HL-60/S4 treated with phorbol 12-myristate 13-acetate at 8.2 ng/mL for 4 days and 3 days (cell line): ENCODE measurements at regions not wholly inside any gene's neighbourhood (a gene's known extent, or its start where the extent isn't known, plus 50 kb on each side); places are given as distances from the start of the nearest gene placed in this dataset.
"Not testable (repeated sequence)": the region's sequence is repeated elsewhere in the genome, so short reads cannot be mapped to it uniquely, and the experiment has no call there.

Experiments
- in situ Hi-C: fragments of 300-500 bp; cut with MboI; formaldehyde crosslinking; loops from 2 replicates; pipeline ENCODE4 v1.15.0; 2022; ENCODE audit warnings: low sequenced_read_pairs

DNA sequence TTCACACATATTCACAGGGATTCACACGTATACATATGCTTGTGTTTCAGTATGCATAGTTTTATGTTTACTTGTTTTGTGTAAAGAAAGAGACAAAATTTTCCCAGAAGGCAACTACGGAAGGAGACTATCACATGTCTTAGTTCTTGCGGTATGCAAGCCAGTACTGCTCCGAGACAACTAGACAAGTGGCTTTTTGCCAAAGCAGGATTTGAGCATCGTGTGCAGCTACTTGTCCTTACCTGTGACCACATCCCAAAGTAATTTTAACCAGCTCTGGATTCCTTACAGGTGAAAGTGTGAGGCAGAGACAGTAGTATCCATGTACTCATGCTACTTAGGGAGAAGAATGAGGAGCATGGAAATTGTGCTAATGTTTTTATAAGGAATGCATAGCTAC lies 591.4 kb upstream of the NR2F2 start:
- in situ Hi-C loops, result no loop called here

DNA sequence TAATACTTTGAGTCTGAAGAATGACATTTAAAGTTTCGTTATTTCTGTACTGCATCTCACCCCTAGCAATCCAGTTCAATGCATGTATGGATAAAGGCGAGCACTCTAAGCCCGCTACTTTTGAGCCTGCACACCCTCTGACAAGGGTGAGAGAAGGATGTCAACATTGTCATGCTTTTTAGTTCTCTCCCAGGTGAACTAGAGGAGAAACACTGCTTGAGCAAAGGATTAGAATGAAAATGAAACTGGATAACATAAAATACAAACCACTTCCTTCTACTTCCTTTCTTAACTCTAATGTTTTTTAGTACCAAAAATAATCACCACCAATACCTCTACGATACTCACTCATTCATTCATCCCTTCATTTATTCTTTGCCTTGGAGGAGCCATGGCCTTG lies 588.7 kb upstream of the NR2F2 start:
- in situ Hi-C loops, result no loop called here

DNA sequence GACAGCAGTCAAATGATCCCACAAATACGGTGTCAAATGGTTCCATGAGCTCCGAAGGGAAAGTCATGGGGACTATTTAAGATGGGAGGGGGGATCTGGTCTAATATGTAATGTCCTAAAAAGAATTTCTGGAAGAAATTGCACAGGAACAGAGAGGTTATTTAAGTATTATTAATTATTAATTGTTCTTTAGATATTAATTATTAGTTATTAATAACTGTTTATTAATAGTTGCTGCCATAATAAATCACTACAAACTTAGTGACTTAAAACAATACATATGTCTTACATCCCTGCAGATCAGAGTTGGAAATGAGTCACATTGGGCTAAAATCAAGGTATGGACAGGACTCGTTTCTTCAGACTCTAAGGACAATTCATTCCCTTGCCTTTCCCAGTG lies 588.2 kb upstream of the NR2F2 start:
- in situ Hi-C loops, result no loop called here

DNA sequence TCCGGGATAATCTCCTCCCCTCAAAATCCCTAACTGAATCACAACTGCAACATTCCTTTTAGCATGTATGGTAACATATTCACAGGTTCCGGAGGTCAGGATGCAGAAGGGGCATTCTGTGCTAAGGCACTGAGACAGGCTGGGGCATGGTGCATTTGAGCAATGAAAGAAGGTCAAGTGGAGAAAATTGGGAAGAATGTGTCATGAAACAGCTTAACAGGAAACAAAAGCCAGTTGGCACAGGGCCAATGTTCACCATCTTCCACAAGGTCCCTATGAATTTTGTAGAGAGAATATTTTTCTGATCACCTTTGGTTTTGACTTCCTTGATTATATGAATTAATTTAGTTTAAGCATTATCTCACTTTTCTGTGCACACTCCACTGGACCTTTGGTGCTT lies 587.7 kb upstream of the NR2F2 start:
- in situ Hi-C loops, result no loop called here

DNA sequence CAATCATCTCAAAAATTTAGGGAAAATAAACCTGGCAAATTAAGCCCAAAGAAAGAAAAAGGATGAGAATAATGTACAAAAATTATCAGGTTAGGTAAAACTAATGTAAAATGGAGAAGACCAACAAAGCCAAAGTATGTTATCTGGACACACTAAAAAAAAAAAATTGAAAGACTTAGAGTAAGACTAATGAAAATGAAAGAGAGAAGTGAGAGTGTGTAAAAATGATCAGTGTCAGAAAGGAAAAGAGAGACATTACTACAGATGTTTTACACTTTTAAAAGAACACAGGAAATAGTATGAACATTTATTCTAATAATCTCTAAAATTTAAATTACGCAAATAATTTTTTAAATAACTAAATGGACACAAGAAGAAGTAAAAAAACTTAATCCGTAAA lies 573.3 kb upstream of the NR2F2 start:
- in situ Hi-C loops, result no loop called here

DNA sequence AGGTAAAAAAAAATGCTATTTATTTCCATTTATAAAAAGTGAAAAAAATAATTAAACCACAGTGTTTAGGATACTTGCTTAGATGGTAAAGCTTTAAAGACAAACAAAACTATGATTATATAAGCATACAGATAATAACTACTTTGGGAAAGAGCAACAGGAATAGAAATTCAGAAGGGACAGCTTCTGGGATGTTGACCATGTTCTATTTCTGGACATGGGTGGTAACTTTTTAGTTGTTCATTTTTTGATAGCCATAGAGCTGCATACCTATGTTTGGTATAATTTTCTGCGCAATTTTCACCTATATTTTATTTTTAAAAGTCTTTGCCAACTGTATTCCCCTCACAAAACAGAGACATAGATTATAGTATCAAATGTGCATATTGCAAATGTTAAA lies 572.0 kb upstream of the NR2F2 start:
- in situ Hi-C loops, result no loop called here

DNA sequence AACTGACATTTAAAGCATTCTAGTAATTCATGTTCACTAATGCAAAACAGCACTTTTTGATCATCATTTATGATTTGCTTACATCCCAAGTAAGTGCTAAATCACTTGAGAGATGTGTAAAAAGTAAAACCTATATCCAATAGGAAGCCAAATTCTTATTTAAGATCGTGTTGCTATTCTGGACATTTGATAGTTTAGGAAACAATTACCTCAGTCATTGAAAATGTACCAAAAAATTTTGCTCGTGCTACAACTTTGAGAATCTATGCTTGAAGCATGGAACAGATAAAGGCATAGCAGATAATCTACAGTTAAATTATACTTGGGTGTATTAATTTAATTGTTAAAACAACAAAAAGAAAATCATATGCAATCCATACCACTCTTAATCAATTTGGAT lies 571.6 kb upstream of the NR2F2 start:
- in situ Hi-C loops, result no loop called here

DNA sequence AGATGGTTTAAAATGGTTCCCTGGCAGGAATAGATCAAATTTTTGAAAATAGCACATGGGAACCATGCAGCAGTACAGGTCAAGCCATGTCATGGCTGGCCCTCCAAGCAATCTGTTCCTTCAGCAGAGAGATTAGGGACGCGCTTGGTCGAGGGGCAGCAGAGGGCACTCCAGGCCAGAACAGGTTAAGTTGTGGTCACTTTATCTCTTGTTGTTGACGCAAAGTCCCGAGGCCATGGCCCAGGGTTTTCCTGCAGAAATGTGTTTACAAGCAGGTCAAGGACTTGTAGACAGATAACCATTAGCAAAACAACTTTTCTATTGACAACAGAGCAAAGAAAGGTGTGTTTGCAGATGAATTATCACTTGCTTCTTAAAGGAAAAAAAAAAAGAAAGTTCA lies 570.0 kb upstream of the NR2F2 start:
- in situ Hi-C loops, result no loop called here

DNA sequence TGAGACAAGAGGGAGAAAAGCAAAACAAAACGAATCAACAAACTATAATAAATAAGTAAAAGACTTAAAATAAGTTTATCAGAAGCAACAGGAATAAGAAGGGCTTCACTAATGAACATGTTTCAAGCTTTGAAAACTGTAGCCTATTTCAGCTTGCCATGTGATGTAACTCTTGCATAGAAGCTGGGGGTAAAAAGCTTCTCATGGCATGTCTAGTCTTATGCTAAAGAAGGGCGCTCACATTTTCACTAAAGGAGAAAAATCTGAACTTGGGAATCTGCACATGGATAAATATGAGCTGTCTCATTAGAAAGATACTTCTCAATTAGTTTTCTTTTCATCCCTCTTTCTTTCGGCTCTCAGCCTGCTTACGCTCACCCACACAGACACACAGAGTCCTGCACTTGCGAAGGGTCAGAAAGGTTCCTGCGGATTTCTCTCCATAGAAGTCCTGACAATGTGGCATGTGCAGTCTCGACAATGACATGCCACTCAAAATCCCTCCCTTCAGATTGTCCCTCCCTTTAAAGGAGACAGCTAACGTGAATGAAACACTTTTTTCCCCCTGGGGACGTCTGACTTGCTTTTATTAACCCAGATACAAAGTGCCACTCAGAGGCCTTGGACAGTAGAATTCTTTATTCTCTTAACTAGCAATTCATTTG lies 568.9 kb upstream of the NR2F2 start:
- in situ Hi-C loops, result no loop called here

DNA sequence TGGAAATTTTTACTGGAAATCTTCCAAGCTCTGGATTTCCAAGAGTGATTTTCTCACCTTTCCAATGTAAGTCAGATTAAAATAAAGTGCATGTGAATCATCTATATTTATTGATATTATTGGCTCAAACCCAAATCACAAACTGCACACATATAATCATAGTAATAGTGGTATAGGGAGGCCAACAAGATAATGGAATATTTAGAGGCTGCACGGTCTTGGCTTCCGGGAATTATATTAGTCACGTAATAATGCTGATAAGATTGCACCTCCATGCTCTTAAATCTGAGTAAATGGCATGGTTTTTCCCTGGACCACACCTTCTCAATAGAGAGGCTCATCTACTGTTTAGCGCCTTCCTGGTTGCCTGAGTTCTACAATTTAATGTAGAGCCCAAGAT lies 567.1 kb upstream of the NR2F2 start:
- in situ Hi-C loops, result no loop called here

DNA sequence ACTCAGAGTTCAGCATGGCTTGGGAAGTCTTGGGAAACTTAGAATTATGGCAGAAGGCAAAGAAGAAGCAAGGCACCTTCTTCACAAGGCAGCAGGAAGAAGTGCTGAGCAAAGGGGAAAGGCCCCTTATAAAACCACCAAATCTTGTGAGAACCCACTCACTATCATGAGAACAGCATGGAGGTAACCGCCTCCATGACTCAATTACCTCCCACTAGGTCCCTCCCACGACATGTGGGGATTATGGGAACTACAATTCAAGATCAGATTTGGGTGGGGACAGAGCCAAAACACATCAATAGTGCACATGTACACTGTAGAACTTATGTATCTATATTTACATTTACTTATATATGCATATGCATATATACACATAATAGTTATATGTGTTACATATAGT lies 565.3 kb upstream of the NR2F2 start:
- in situ Hi-C loops, result no loop called here

DNA sequence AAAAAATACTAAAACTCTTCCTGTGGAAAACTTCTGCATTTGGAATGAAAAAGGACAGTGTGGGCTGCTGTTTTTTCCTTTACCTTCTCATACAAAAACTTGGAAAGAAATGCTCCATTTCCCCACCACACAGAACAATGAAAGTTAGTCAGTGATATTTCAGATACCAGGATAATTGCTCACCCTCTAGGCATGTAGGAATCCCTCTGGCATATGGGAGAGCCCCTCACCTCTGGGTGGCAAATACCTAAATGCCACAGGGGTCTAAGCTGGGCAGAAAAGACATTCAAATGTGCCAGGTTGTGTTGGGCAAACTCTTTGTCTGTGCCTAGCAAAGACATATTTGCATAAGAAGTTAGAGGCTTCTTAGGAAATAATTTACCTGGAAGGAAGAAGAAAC lies 560.3 kb upstream of the NR2F2 start:
- in situ Hi-C loops, result no loop called here

DNA sequence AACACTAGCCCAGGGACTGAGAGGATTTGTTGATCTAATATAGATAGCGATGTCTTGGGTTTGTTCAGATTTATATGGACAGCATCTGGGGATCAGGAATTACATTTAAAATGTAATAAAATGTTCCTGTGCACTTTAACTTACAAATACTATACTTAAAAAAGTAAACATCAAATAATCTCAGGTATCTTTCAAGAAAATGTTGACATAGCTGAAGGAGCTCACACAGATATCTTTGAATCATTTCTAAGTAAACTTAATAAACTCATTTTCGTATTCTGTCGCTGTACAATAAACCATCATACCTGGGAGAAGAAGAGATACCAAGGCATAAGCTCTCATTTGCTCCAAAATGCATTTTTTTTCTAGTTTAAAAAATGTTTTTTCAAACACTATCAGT lies 557.5 kb upstream of the NR2F2 start:
- in situ Hi-C loops, result no loop called here

DNA sequence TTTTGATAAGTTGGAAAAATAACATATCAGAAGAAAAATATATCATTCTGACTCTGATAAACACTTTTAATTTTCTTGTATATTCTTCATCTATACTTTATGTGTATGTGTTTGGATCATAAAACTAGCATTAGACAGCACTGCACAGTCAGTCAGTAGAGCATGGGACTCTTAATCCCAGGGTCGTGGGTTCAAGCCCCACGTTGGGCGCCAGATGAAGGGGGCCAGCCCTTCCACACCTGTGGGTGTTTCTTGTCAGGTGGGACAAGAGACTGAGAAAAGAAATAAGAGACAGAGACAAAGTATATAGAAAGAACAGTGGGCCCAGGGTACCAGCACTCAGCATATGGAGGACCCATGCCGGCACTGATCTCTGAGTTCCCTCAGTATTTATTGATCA lies 546.0 kb upstream of the NR2F2 start:
- in situ Hi-C loops, result no loop called here

DNA sequence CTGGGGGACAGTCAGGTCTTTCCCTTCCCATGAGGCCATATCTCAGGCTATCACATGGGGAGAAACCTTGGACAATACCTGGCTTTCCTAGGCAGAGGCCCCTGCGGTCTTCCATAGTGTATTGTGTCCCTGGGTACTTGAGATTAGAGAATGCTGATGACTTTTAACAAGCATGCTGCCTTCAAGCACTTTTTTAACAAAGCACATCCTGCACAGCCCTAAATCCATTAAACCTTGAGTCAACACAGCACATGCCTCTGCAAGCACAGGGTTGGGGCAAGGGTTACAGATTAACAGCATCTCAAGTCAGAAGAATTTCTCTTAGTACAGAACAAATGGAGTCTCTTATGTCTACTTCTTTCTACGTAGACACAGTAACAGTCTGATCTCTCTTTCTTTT lies 545.2 kb upstream of the NR2F2 start:
- in situ Hi-C loops, result not testable (repeated sequence)

DNA sequence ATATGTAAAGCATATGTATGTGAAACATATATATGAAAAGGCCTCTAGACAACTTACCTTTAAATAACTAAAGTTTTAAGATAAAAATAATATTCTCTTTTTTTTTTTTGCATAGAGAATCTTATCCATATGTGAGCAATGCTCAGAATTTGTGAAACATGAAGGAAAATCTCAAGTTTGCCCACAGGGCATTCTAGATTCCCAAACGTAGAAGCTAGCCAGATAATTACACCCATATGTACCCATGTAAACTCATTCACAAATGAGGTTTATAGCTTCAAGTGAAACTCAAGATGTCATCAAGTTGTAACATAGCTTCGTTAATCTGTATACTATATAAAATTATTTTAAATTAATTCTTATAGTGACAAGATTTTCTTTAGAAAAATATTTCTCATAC lies 537.3 kb upstream of the NR2F2 start:
- in situ Hi-C loops, result no loop called here

DNA sequence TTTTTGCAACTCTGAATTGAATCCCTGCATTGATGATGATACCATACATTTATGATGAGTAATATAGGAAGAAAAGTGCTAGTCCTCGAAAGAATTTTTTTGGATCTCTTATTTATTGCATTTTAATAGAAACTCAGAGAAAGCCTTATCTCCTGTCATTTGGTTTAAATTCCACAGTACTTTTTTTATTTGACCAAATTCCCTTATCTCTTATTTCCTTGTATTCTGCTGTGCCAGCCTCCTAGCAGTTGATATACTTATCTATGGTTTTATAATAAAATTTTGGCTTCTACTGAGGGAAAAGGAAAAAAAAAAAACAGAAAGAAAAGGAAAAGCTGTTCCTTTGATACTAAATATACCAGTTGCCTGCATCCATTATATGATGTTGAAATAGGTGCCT lies 535.1 kb upstream of the NR2F2 start:
- in situ Hi-C loops, result no loop called here

DNA sequence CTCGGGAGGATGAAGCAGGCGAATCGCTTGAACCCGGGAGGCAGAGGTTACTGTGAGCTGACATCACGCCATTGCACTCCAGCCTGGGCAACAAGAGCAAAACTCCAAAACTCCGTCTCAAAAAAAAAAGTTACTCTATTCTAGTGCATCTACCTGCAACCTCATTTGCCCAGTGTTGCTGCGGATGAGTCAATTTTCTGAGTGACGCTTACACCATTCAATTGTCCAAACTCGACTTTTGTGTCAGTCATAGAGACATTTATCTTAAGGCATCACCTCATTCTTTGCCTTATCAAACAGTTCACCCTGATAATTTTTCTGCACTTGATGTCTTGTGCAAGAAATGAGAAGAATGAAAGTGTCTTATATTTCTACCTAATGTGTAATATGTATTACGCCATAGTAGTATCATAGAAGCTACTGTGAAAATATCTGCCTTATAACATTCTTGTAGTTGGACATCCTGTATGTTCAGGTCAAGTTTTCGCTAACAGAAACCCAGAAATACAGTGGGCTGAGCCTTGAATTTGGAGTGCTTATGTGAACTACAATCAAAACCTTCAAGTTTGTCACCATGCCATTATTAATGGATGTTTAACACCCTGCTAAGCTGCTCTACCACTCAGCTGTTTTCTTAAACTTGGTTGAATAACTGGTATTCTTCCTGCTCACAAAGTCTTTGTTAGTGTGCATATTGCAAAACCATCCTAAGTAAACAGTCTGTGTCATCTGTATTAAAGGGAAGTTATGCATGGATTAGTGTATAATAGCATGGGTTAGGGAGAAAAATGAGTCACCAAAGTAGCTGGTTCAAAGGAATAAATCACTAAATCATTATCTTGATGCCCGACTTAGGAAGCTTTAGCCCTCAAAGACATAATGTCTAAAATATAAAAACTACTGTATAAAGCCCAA lies 531.0 kb upstream of the NR2F2 start:
- in situ Hi-C loops, result no loop called here

DNA sequence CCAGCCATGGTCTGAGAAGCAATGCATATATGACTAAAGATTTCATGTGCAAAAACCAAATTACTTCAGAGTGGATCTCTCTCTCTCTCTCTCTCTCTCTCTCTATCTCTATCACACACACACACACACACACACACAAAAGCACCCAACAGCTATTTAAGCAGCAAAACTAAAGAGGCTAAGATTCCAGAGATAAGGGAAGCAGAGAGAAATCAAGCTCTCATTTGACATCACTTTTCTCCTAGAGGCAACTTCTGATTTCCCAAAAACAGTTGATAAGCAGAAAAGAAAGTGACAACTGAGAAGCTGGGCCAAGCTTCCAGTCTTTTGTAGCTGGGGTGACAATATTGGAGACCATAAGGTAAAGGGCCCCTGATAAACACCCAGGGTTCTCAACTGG lies 526.0 kb upstream of the NR2F2 start:
- in situ Hi-C loops, result no loop called here

DNA sequence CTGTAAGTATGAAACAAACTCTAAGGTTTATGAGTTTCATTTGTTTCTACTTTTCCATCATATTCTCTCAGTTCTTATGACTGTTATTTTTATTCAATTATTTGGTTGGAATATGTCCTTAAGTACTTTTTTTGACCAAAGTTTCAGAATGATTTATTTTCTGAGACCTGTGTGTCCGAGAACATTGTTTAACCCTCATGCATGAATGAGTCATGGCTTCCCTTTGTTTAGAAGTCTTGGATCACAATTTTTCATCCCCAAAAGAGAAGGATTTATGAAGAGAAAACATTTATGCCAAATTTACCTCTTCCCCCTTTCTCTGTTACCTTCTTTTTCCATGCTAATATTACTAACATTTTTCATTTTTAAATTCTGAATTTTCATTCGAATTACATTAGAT lies 518.0 kb upstream of the NR2F2 start:
- in situ Hi-C loops, result no loop called here

DNA sequence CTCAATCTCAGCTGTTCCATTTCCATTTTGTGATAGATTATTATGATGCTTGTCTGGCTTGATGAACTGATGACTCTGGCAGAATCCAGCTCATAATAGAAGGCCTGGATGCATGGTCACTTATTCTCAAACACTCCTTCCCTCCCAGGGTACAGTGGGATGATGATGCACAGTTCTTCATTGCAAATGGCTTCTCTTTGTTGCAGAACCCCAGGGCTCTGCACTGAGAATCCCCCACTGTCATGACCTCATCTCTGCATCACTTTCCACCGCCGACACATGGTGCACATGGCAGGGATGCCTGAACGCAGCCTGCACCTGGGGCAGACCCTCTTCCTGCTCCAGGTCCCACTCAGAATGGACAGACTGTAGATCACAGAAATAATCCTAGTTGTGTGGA lies 515.6 kb upstream of the NR2F2 start:
- in situ Hi-C loops, result no loop called here

DNA sequence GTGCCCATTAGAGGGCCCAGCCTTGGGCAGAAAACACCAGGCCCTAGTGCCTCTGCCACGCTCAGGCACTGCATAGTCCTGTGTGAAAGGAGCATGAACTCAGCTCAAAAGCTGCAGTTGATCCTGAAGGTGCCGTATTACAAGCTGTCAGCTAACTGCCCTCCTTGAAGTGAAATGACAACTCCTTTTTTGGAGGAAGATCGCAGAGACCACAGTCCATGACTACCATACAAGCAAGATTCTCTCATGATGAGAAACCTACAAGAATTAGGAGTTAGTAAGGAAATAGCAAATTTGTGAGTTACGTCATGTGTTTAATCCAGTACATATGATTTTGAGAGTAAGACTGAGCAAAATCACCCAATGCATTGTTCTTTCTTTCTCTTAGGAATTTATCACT lies 513.9 kb upstream of the NR2F2 start:
- in situ Hi-C loops, result no loop called here

DNA sequence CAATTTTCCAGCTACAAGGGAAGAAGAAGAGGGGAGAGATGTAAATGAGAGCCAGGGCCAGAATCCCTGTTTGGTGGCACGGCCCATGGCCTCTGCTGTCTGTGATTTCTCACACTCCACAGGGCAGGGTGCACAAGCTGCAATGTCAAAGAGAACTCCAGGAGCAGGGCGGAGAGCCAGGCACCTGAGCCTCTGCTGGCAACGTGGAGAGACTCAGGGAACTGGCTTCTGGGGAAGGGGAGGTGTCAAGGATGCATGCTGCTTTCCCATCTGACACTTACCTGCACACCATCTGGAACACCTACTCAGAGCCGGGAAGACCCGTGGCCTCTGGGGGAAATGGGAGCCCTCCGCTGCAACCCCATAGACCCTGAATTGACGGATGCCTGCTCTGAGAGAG lies 507.5 kb upstream of the NR2F2 start:
- in situ Hi-C loops, result no loop called here
